ENCODE measurements at regions not wholly inside any gene's neighbourhood (a gene's known extent, or its start where the extent isn't known, plus 50 kb on each side); places are given as distances from the start of the nearest gene placed in this dataset.

DNA sequence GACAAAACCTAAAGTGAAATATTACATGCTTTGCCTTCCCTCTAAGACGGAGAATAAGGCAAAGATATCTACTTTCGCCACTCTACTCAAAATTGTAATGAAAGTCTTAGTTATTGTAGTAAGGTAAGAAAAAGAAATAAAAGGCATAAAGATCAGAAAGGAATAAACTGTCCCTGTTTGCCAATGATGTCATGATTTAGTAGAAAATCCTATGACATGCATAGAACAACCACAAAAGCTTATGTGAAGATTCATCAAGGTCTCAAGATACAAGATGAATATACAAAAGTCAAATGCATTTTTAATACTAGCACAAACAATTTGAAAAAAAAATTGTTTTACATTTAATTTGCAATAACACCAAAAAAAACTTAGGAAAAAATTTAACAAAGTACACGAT lies 64.0 kb upstream of the FOXQ1 start:
- Histone ChIP-seq H3K4me1 (ENCODE audit: control insufficient read depth, insufficient read depth, low read length) (peaks cover 11% of the 10 kb centered on the region), H3K27ac (ENCODE audit: extremely low read depth, low read depth, low read length) (no peak overlapping the region), H3K36me3 (ENCODE audit: control insufficient read depth in 2 of 2, insufficient read depth in 1 of 2, low read length in 2 of 2) (no peaks in the 10 kb centered on the region), H3K9me3 (ENCODE audit: control insufficient read depth, insufficient read depth, low read depth, low read length) (no peaks in the 10 kb centered on the region), H3K4me3 (ENCODE audit: low read depth, low read length) (no peak overlapping the region)
- TF ChIP-seq, protein P1, sequence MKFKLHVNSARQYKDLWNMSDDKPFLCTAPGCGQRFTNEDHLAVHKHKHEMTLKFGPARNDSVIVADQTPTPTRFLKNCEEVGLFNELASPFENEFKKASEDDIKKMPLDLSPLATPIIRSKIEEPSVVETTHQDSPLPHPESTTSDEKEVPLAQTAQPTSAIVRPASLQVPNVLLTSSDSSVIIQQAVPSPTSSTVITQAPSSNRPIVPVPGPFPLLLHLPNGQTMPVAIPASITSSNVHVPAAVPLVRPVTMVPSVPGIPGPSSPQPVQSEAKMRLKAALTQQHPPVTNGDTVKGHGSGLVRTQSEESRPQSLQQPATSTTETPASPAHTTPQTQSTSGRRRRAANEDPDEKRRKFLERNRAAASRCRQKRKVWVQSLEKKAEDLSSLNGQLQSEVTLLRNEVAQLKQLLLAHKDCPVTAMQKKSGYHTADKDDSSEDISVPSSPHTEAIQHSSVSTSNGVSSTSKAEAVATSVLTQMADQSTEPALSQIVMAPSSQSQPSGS (tag by site-specific recombination; IDR thresholded peaks at IDR 0.05; ENCODE audit: low read depth) = peak; percentile 78
- TF ChIP-seq ZBTB44 (tag by site-specific recombination; IDR thresholded peaks at IDR 0.05) = no peak
- POLR2A ChIA-PET = no interaction called here
- CTCF ChIA-PET = no interaction called here

DNA sequence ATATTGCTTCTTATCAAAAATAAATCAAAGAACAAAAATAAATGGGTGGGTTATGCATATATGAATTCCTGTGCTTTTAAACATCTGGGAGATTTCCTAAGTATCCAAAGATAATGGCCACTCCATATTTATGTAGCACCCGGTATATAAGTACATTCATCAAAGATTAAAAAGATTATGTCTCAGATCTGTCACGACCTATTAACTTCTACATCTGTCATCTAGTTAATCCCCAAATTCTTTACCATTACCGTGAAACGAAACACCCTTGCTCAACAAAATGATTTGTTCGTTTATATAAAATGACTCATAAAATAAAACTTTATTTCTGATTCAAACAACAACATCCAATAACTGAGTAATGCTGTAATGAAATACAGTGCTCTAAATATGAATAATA lies 64.8 kb upstream of the FOXQ1 start:
- POLR2A ChIA-PET = no interaction called here
- TF ChIP-seq ZNF707 (tag by site-specific recombination; IDR thresholded peaks at IDR 0.05) (no peak), HIC1 (tag by site-specific recombination; IDR thresholded peaks at IDR 0.05) (no peak), ZNF248 (tag by site-specific recombination; IDR thresholded peaks at IDR 0.05) (no peak), ZNF175 (tag by site-specific recombination; IDR thresholded peaks at IDR 0.05) (no peak), FEZF1 (tag by site-specific recombination; IDR thresholded peaks at IDR 0.05) (no peak; the same call in 1 of the 2 replicates), YY1 (tag by site-specific recombination; IDR thresholded peaks at IDR 0.05) (no peak), ZNF560 (tag by site-specific recombination; IDR thresholded peaks at IDR 0.05; ENCODE audit: borderline replicate concordance) (no peak), ZNF843 (tag by site-specific recombination; IDR thresholded peaks at IDR 0.05) (0 out of 2 replicates have a peak, but pooled peaks have one; percentile 16), WT1 (tag by site-specific recombination; IDR thresholded peaks at IDR 0.05) (peak; percentile 50; the same call in 1 of the 2 replicates), ZNF112 (tag by site-specific recombination; IDR thresholded peaks at IDR 0.05) (no peak), ZBTB17 (tag by site-specific recombination; IDR thresholded peaks at IDR 0.05) (no peak), ZNF658 (tag by site-specific recombination; IDR thresholded peaks at IDR 0.05) (no peak), GLIS2 (tag by site-specific recombination; IDR thresholded peaks at IDR 0.05) (no peak)
- TF ChIP-seq, protein P2, sequence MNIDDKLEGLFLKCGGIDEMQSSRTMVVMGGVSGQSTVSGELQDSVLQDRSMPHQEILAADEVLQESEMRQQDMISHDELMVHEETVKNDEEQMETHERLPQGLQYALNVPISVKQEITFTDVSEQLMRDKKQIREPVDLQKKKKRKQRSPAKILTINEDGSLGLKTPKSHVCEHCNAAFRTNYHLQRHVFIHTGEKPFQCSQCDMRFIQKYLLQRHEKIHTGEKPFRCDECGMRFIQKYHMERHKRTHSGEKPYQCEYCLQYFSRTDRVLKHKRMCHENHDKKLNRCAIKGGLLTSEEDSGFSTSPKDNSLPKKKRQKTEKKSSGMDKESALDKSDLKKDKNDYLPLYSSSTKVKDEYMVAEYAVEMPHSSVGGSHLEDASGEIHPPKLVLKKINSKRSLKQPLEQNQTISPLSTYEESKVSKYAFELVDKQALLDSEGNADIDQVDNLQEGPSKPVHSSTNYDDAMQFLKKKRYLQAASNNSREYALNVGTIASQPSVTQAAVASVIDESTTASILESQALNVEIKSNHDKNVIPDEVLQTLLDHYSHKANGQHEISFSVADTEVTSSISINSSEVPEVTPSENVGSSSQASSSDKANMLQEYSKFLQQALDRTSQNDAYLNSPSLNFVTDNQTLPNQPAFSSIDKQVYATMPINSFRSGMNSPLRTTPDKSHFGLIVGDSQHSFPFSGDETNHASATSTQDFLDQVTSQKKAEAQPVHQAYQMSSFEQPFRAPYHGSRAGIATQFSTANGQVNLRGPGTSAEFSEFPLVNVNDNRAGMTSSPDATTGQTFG (tag by site-specific recombination; IDR thresholded peaks at IDR 0.05; ENCODE audit: borderline replicate concordance) = no peak
- TF ChIP-seq, protein P3, sequence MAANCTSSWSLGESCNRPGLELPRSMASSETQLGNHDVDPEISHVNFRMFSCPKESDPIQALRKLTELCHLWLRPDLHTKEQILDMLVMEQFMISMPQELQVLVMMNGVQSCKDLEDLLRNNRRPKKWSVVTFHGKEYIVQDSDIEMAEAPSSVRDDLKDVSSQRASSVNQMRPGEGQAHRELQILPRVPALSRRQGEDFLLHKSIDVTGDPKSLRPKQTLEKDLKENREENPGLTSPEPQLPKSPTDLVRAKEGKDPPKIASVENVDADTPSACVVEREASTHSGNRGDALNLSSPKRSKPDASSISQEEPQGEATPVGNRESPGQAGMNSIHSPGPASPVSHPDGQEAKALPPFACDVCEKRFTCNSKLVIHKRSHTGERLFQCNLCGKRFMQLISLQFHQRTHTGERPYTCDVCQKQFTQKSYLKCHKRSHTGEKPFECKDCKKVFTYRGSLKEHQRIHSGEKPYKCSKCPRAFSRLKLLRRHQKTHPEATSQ (tag by site-specific recombination; IDR thresholded peaks at IDR 0.05) = no peak
- TF ChIP-seq, protein P4, sequence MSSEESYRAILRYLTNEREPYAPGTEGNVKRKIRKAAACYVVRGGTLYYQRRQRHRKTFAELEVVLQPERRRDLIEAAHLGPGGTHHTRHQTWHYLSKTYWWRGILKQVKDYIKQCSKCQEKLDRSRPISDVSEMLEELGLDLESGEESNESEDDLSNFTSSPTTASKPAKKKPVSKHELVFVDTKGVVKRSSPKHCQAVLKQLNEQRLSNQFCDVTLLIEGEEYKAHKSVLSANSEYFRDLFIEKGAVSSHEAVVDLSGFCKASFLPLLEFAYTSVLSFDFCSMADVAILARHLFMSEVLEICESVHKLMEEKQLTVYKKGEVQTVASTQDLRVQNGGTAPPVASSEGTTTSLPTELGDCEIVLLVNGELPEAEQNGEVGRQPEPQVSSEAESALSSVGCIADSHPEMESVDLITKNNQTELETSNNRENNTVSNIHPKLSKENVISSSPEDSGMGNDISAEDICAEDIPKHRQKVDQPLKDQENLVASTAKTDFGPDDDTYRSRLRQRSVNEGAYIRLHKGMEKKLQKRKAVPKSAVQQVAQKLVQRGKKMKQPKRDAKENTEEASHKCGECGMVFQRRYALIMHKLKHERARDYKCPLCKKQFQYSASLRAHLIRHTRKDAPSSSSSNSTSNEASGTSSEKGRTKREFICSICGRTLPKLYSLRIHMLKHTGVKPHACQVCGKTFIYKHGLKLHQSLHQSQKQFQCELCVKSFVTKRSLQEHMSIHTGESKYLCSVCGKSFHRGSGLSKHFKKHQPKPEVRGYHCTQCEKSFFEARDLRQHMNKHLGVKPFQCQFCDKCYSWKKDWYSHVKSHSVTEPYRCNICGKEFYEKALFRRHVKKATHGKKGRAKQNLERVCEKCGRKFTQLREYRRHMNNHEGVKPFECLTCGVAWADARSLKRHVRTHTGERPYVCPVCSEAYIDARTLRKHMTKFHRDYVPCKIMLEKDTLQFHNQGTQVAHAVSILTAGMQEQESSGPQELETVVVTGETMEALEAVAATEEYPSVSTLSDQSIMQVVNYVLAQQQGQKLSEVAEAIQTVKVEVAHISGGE (tag by site-specific recombination; conservative IDR thresholded peaks at IDR 0.05; ENCODE audit: low read depth) = no peak
- TF ChIP-seq, protein P5, sequence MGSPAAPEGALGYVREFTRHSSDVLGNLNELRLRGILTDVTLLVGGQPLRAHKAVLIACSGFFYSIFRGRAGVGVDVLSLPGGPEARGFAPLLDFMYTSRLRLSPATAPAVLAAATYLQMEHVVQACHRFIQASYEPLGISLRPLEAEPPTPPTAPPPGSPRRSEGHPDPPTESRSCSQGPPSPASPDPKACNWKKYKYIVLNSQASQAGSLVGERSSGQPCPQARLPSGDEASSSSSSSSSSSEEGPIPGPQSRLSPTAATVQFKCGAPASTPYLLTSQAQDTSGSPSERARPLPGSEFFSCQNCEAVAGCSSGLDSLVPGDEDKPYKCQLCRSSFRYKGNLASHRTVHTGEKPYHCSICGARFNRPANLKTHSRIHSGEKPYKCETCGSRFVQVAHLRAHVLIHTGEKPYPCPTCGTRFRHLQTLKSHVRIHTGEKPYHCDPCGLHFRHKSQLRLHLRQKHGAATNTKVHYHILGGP (tag by site-specific recombination; IDR thresholded peaks at IDR 0.05) = 0 out of 2 replicates have a peak, but pooled peaks have one; percentile 17

More for the DNA sequence above, 64.8 kb upstream of the FOXQ1 start:
- Histone ChIP-seq H3K36me3 (ENCODE audit: control insufficient read depth in 2 of 2, insufficient read depth in 1 of 2, low read length in 2 of 2) (no peaks in the 10 kb centered on the region), H3K9me3 (ENCODE audit: control insufficient read depth, insufficient read depth, low read depth, low read length) (no peaks in the 10 kb centered on the region), H3K4me3 (ENCODE audit: low read depth, low read length) (no peak overlapping the region), H3K4me1 (ENCODE audit: control insufficient read depth, insufficient read depth, low read length) (peaks cover 11% of the 10 kb centered on the region), H3K27ac (ENCODE audit: extremely low read depth, low read depth, low read length) (no peak overlapping the region)
- CTCF ChIA-PET = interaction anchor here (0.6 kb wide), 1 partner anchor 460 kb away, joined by 3 read pairs; no protein-coding TSS in a partner anchor
